ENCODE measurements at regions not wholly inside any gene's neighbourhood (a gene's known extent, or its start where the extent isn't known, plus 50 kb on each side); places are given as distances from the start of the nearest gene placed in this dataset.

GRCh38 chr1:30153743-30154449 lies 569.5 kb downstream of the MATN1 start:
- Mint-ChIP-seq H3K4me1 (ENCODE audit: low read depth) (no peaks in the 10 kb centered on the region), H3K4me3 (ENCODE audit: low read depth) (no peak overlapping the region), H3K27ac (no peak overlapping the region), H3K36me3 (ENCODE audit: insufficient read depth) (no peaks in the 10 kb centered on the region), H3K27me3 (no peaks in the 10 kb centered on the region), H3K9me3 (ENCODE audit: low read depth) (peaks cover 11% of the 10 kb centered on the region)
- no peak for DNase-seq (ENCODE audit: low spot score, unreplicated experiment)
- TF ChIP-seq CTCF (IDR thresholded peaks at IDR 0.05; ENCODE audit: unreplicated experiment) = no peak

- Mint-ChIP-seq H3K4me1 (ENCODE audit: low read depth) (no peaks in the 10 kb centered on the region), H3K9me3 (ENCODE audit: low read depth) (peaks cover 11% of the 10 kb centered on the region), H3K4me3 (ENCODE audit: low read depth) (no peak overlapping the region), H3K27ac (no peak overlapping the region), H3K36me3 (ENCODE audit: insufficient read depth) (no peaks in the 10 kb centered on the region), H3K27me3 (peaks cover 6% of the 10 kb centered on the region)
- TF ChIP-seq CTCF (IDR thresholded peaks at IDR 0.05; ENCODE audit: unreplicated experiment) = no peak
- DNase-seq (ENCODE audit: low spot score, unreplicated experiment) = no peak
These were observed 571.6 kb downstream of the MATN1 start for GRCh38 chr1:30151826-30152225.

GRCh38 chr1:30151119-30151518 lies 572.3 kb downstream of the MATN1 start:
- H3K4me3 Mint-ChIP-seq (ENCODE audit: low read depth) = no peak overlapping the region
- no peak for DNase-seq (ENCODE audit: low spot score, unreplicated experiment)
- H3K27ac Mint-ChIP-seq = no peak overlapping the region
- H3K27me3 Mint-ChIP-seq = peaks cover 10% of the 10 kb centered on the region
- H3K9me3 Mint-ChIP-seq (ENCODE audit: low read depth) = peaks cover 11% of the 10 kb centered on the region
- no peaks in the 10 kb centered on the region for H3K36me3 Mint-ChIP-seq (ENCODE audit: insufficient read depth)
- H3K4me1 Mint-ChIP-seq (ENCODE audit: low read depth) = no peaks in the 10 kb centered on the region
- TF ChIP-seq CTCF (IDR thresholded peaks at IDR 0.05; ENCODE audit: unreplicated experiment) = no peak

GRCh38 chr1:30149226-30149625 lies 574.2 kb downstream of the MATN1 start:
- Mint-ChIP-seq H3K9me3 (ENCODE audit: low read depth) (peaks cover 8% of the 10 kb centered on the region), H3K27ac (no peak overlapping the region), H3K36me3 (ENCODE audit: insufficient read depth) (no peaks in the 10 kb centered on the region), H3K4me1 (ENCODE audit: low read depth) (no peaks in the 10 kb centered on the region), H3K27me3 (peaks cover 23% of the 10 kb centered on the region), H3K4me3 (ENCODE audit: low read depth) (no peak overlapping the region)
- no peak for DNase-seq (ENCODE audit: low spot score, unreplicated experiment)
- TF ChIP-seq CTCF (IDR thresholded peaks at IDR 0.05; ENCODE audit: unreplicated experiment) = no peak

GRCh38 chr1:30148676-30149075 lies 574.7 kb downstream of the MATN1 start:
- TF ChIP-seq CTCF (IDR thresholded peaks at IDR 0.05; ENCODE audit: unreplicated experiment) = no peak
- DNase-seq (ENCODE audit: low spot score, unreplicated experiment) = no peak
- Mint-ChIP-seq H3K36me3 (ENCODE audit: insufficient read depth) (no peaks in the 10 kb centered on the region), H3K9me3 (ENCODE audit: low read depth) (peaks cover 14% of the 10 kb centered on the region), H3K4me3 (ENCODE audit: low read depth) (no peak overlapping the region), H3K27me3 (peaks cover 25% of the 10 kb centered on the region), H3K4me1 (ENCODE audit: low read depth) (no peaks in the 10 kb centered on the region), H3K27ac (no peak overlapping the region)

All from progenitor cell of endocrine pancreas (in vitro differentiated cells).